A673 (cell line): ENCODE measurements at regions not wholly inside any gene's neighbourhood (a gene's known extent, or its start where the extent isn't known, plus 50 kb on each side); places are given as distances from the start of the nearest gene placed in this dataset.

ENCODE experiments used
- BruUV-seq: library from RNA; stranded (reverse); fragments of 400-500 nt; replicated peaks from 2 replicates; lab custom pipeline; 2021; lab: Mats Ljungman, UMichigan
- CTCF ChIA-PET: fragments of 300-600 bp; sonication (Branson Sonifier 250); formaldehyde crosslinking; loops from one replicate; lab custom pipeline; 2022; ENCODE audit warnings: antibody characterized with exemption; lab: Charles Lee
- POLR2A ChIA-PET: fragments of 300-600 bp; sonication (Branson Sonifier 250); formaldehyde crosslinking; loops from one replicate; lab custom pipeline; 2022; ENCODE audit warnings: antibody characterized with exemption; ENCODE audit not compliant: low non-redundant PET; lab: Charles Lee
- DNase-seq: peaks from one replicate; pipeline ENCODE4 v3.0.0-alpha.2; 2015; ENCODE audit warnings: low spot score
- H3K27ac ChIP-seq: fragments of 200-600 bp; sonication (generic); 2 replicates; pipeline ENCODE4 v1.5.1; 2016; ENCODE audit warnings: mixed run types, low read depth, mild to moderate bottlenecking, mixed read lengths, antibody characterized with exemption, low read length; ENCODE audit not compliant: poor library complexity, severe bottlenecking
- H3K27me3 ChIP-seq: fragments of 200-600 bp; sonication (generic); replicated peaks from 2 replicates; pipeline ENCODE4 v1.6.1; 2017; ENCODE audit warnings: mixed run types, low read depth, mild to moderate bottlenecking, mixed read lengths, antibody characterized with exemption, low read length; ENCODE audit not compliant: insufficient read depth, poor library complexity
- H3K36me3 ChIP-seq: fragments of 200-600 bp; sonication (generic); 2 replicates; pipeline ENCODE4 v1.6.1; 2016; ENCODE audit warnings: mixed run types, mild to moderate bottlenecking, mixed read lengths, antibody characterized with exemption, low read length; ENCODE audit not compliant: insufficient read depth, poor library complexity, severe bottlenecking
- H3K4me1 ChIP-seq: fragments of 200-600 bp; sonication (generic); 2 replicates; pipeline ENCODE4 v1.6.1; 2017; ENCODE audit warnings: mixed run types, mild to moderate bottlenecking, mixed read lengths, antibody characterized with exemption, low read length; ENCODE audit not compliant: insufficient read depth, poor library complexity, severe bottlenecking
- H3K4me3 ChIP-seq: fragments of 200-600 bp; sonication (generic); 2 replicates; pipeline ENCODE4 v1.5.1; 2016; ENCODE audit warnings: low read depth, mixed run types, mild to moderate bottlenecking, mixed read lengths, low read length; ENCODE audit not compliant: poor library complexity, severe bottlenecking
- H3K9me3 ChIP-seq: fragments of 200-600 bp; sonication (generic); 2 replicates; pipeline ENCODE4 v1.6.1; 2016; ENCODE audit warnings: mixed run types, low read depth, mild to moderate bottlenecking, mixed read lengths, antibody characterized with exemption, low read length; ENCODE audit not compliant: poor library complexity, severe bottlenecking
- CTCF ChIP-seq: fragments of 300-800, 200-600 bp; sonication (generic); conservative IDR thresholded peaks from 2 replicates; pipeline ENCODE4 v1.5.1; 2017; ENCODE audit warnings: low read depth, mild to moderate bottlenecking, antibody characterized with exemption, low read length, moderate library complexity, mixed read lengths
- EZH2 ChIP-seq: fragments of 200-600 bp; sonication (generic); IDR thresholded peaks from 2 replicates; pipeline ENCODE4 v1.6.1; 2017; ENCODE audit warnings: borderline replicate concordance, low read depth, mild to moderate bottlenecking, mixed read lengths, antibody characterized with exemption, low read length; ENCODE audit not compliant: poor library complexity, severe bottlenecking
- intact Hi-C: fragments of 100-400 bp; cut with micrococcal nuclease; formaldehyde crosslinking; loops from one replicate; pipeline ENCODE4 v1.10.0; 2022; ENCODE audit not compliant: unreplicated experiment

- no peak for TF ChIP-seq CTCF
- no peak for TF ChIP-seq EZH2
- intact Hi-C loops: no loop called here
- no peak for DNase-seq
- no peak overlapping the region for H3K4me3 ChIP-seq
- H3K9me3 ChIP-seq: no peaks in the 10 kb centered on the region
- no peaks in the 10 kb centered on the region for H3K36me3 ChIP-seq
- H3K4me1 ChIP-seq: no peaks in the 10 kb centered on the region
- H3K27me3 ChIP-seq: no peaks in the 10 kb centered on the region
- ChIA-PET POLR2A (interaction anchor here (0.7 kb wide), 1 partner anchor 265 kb away, joined by 11 read pairs; no protein-coding TSS in a partner anchor), CTCF (no interaction called here)
- no TSS peak for BruUV-seq
- H3K27ac ChIP-seq: no peak overlapping the region
Measured at GRCh38 chr7:79622781-79623180, 169.3 kb upstream of the MAGI2 start.

- Histone ChIP-seq H3K4me1 (no peaks in the 10 kb centered on the region), H3K9me3 (no peaks in the 10 kb centered on the region), H3K36me3 (no peaks in the 10 kb centered on the region), H3K27me3 (peaks cover 1% of the 10 kb centered on the region), H3K4me3 (no peak overlapping the region), H3K27ac (no peak overlapping the region)
- DNase-seq: no peak
- POLR2A ChIA-PET: no interaction called here
- BruUV-seq: no TSS peak
- CTCF ChIA-PET: no interaction called here
- intact Hi-C loops: no loop called here
- TF ChIP-seq EZH2: no peak
- no peak for TF ChIP-seq CTCF
Measured at GRCh38 chr7:79620291-79620690, 166.8 kb upstream of the MAGI2 start.

GRCh38 chr7:79619216-79619615, 165.7 kb upstream of the MAGI2 start:
- Histone ChIP-seq H3K27ac (no peak overlapping the region), H3K4me3 (no peak overlapping the region), H3K9me3 (no peaks in the 10 kb centered on the region), H3K27me3 (peaks cover 2% of the 10 kb centered on the region), H3K36me3 (no peaks in the 10 kb centered on the region), H3K4me1 (no peaks in the 10 kb centered on the region)
- ChIA-PET POLR2A (no interaction called here), CTCF (no interaction called here)
- intact Hi-C loops: no loop called here
- no TSS peak for BruUV-seq
- DNase-seq: peak; percentile 1
- TF ChIP-seq CTCF: no peak
- TF ChIP-seq EZH2: no peak
